Cardiac fibroblast (primary cell): ENCODE measurements at regions not wholly inside any gene's neighbourhood (a gene's known extent, or its start where the extent isn't known, plus 50 kb on each side); places are given as distances from the start of the nearest gene placed in this dataset.

Source experiments
- DNase-seq, 2 donors: peaks; one replicate each; pipeline versions ENCODE4 v3.0.0 to v3.0.0-alpha.2; 2010; ENCODE audit warnings: low read depth in 2 of 2
- H3K4me3 ChIP-seq, 2 donors: replicated peaks in 1 of 2; 1 replicate in 1 of 2; 2 replicates in 1 of 2; pipeline ENCODE4 v1.5.1; 2011; ENCODE audit warnings: low read depth in 2 of 2, low read length in 2 of 2, mild to moderate bottlenecking in 2 of 2, moderate library complexity in 1 of 2
- CTCF ChIP-seq: IDR thresholded peaks from one replicate; pipeline ENCODE4 v1.5.1; 2011; ENCODE audit warnings: low read depth, mild to moderate bottlenecking, low read length, inconsistent platforms

DNA sequence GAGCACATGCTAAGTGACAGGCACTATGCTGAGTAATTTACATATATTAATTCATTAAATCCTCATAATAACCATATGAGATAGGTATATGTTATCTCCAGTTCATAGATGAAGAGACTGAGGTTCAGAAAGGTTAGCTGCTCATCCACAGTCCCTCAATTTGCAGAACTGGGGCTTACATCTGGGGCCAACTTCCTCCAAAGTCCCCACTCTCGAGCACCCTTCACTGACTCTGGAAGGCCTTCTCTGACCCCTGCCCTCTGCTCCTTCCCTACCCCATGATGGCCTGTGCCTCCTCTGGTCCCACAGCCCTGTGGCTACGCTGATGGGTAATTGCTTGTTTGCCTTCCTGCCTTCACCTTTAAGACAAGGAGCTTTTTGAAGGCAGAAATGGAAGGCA, 71.6 kb downstream of the C5orf15 start:
- H3K4me3 ChIP-seq, result no peak overlapping the region
- no peak for DNase-seq
- TF ChIP-seq CTCF, result no peak

DNA sequence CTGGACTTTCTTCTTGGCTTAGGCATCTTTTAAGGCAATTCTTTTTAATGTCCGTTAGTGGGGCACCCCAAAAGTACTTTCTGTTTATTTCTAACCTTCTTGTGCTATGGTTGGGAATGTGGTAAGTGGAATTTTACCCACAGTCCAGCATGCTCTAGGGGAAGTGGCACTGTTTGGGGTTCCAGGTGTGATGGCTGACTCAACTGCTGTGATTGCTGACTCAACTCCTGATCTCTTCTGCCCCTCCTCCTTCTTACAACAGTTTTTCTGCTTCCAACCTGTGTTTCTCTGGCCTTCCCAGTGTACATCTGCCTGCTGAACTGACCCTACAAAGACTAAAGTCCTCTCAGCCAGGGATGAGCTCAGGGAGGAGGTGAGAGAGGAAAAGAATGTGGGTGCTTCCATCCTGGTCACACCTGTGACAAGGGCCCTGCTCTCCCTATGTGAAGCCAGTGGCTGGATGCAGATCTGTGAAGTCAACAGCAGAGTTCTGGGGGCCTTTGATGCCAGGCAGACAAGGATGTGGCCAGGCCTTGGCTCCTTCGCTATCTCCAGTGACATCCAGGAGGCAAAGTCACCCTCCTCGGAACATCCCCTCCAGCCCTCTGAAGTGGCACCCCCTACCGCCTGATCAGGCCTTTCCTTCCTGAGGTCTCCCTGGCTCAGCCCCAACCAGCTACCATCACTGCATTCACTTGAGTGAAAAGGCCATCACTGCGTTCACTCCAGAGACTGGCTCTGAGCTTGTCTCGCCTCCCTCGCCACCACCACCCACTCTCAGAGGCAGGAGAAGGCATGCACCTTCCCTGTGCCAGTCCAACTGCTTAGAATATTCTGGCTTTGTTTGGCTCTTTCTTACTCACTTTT, 72.2 kb downstream of the C5orf15 start:
- no peak for DNase-seq
- H3K4me3 ChIP-seq, result no peak overlapping the region
- TF ChIP-seq CTCF, result no peak

GRCh38 chr5:133894143-133894542, 74.3 kb downstream of the C5orf15 start:
- no peak for TF ChIP-seq CTCF
- no peak overlapping the region for H3K4me3 ChIP-seq
- no peak for DNase-seq

DNA sequence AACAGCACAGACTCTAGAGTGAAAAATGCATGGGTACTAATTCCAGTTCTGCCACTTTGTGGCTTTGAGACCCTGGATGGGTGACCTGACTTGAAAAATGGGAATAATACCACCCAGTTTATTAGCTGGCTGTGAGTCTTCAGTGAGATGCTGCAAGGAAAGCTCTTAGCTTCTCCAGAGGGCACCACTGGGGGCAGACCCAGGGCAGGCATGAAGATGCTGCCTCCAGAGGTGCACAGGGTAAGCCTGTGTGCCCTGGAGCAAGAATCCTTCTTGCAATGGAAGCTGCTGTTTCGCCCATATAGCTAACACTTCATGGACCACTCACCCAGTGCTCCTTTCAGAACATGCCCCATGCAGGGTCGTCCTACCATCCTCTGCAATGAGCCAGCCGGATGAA, 75.7 kb downstream of the C5orf15 start:
- DNase-seq, result no peak

GRCh38 chr5:133892306-133892705, 76.1 kb downstream of the C5orf15 start:
- DNase-seq, result no peak
- H3K4me3 ChIP-seq, result no peak overlapping the region
- no peak for TF ChIP-seq CTCF

More for the DNA sequence above, 75.7 kb downstream of the C5orf15 start:
- no peak for TF ChIP-seq CTCF
- no peak overlapping the region for H3K4me3 ChIP-seq

DNA sequence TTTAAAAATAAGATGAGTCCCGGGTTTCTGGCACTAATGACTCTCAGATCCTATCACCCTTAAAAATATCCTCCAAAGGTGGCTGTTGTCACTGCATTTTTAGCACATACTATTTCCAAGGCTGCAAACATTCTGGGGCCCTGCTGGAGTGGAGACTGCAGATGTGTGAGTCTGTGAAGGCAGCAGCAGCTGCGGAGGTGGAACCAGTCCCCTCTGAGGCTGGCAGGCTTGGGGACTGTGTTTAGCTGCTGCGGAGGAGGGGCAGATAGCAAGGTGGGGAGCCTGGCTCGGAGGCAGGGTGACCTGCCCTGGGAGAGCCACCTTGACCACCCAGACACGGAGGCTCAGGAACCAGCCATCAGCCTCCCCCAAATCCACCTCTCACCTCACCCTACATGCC, 77.0 kb downstream of the C5orf15 start:
- TF ChIP-seq CTCF, result no peak

GRCh38 chr5:133890776-133891280, 77.6 kb downstream of the C5orf15 start:
- H3K4me3 ChIP-seq, result no peak overlapping the region
- no peak for DNase-seq
- no peak for TF ChIP-seq CTCF

More for the DNA sequence above, 77.0 kb downstream of the C5orf15 start:
- no peak for DNase-seq
- no peak overlapping the region for H3K4me3 ChIP-seq
